MCF 10A (cell line): ENCODE measurements at regions not wholly inside any gene's neighbourhood (a gene's known extent, or its start where the extent isn't known, plus 50 kb on each side); places are given as distances from the start of the nearest gene placed in this dataset.
"Not testable (repeated sequence)": the region's sequence is repeated elsewhere in the genome, so short reads cannot be mapped to it uniquely, and the experiment has no call there.

ENCODE experiments used
- BruUV-seq: library from RNA; stranded (reverse); fragments of 400-500 nt; replicated peaks from 2 replicates; lab custom pipeline; 2021; lab: Mats Ljungman, UMichigan
- CTCF ChIA-PET: fragments of 300-600 bp; sonication (Branson Sonifier 250); formaldehyde crosslinking; extraction: SDS; loops from one replicate; lab custom pipeline; 2021; ENCODE audit warnings: antibody characterized with exemption, inconsistent platforms; lab: Yijun Ruan, JAX
- POLR2A ChIA-PET: fragments of 300-600, 350-650 bp; sonication (Branson Sonifier 250); formaldehyde crosslinking; extraction: SDS; loops from one replicate; lab custom pipeline; 2020; ENCODE audit warnings: antibody characterized with exemption, inconsistent platforms; lab: Yijun Ruan, JAX
- DNase-seq: peaks from one replicate; pipeline ENCODE4 v3.0.0-alpha.2; 2018; ENCODE audit not compliant: unreplicated experiment
- H3K27ac Mint-ChIP-seq: one replicate; pipeline ENCODE4 v1.8.0; 2022; ENCODE audit warnings: mild to moderate bottlenecking, low read depth, mixed read lengths; ENCODE audit not compliant: unreplicated experiment
- H3K27me3 Mint-ChIP-seq: one replicate; pipeline ENCODE4 v1.8.0; 2022; ENCODE audit warnings: mixed read lengths; ENCODE audit not compliant: insufficient read depth, unreplicated experiment
- H3K36me3 Mint-ChIP-seq: one replicate; pipeline ENCODE4 v1.8.0; 2022; ENCODE audit warnings: mild to moderate bottlenecking, moderate library complexity, mixed read lengths; ENCODE audit not compliant: insufficient read depth, unreplicated experiment
- H3K4me1 Mint-ChIP-seq: one replicate; pipeline ENCODE4 v1.8.0; 2022; ENCODE audit warnings: mixed read lengths; ENCODE audit not compliant: insufficient read depth, unreplicated experiment
- H3K4me3 Mint-ChIP-seq: one replicate; pipeline ENCODE4 v1.8.0; 2022; ENCODE audit warnings: mild to moderate bottlenecking, moderate library complexity, mixed read lengths; ENCODE audit not compliant: unreplicated experiment
- H3K9me3 Mint-ChIP-seq: one replicate; pipeline ENCODE4 v1.8.0; 2022; ENCODE audit warnings: mixed read lengths; ENCODE audit not compliant: unreplicated experiment
- CTCF ChIP-seq: fragments of 200-600 bp; IDR thresholded peaks from one replicate; pipeline ENCODE4 v1.8.0; 2022; ENCODE audit warnings: antibody characterized with exemption, mild to moderate bottlenecking; ENCODE audit not compliant: unreplicated experiment
- intact Hi-C: fragments of 100-400 bp; cut with micrococcal nuclease; formaldehyde crosslinking; loops from 2 replicates; pipeline ENCODE4 v1.14.1; 2022

DNA sequence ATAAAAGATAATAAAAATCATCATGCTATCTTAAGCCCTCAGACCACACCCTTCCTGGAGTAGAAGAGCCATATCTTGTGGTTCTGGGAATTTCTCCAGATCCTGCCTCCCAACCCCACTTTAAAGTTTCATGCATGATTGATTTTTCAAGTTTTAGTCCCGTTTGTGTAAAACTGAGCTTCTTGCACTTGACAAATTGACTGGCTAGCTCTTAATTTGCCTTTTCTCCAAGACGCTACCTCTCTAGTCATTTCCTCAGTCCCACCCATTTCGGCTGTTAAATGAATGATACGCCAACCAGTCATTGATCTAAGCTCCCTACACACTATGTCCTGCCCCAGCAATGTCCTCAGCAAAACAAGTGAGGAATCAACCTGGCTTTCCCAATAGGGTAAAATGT is 71.8 kb upstream of the TEAD1 start:
- no peak for DNase-seq
- intact Hi-C loops = no loop called here

GRCh38 chr11:12603143-12604088 is 70.8 kb upstream of the TEAD1 start:
- POLR2A ChIA-PET = interaction anchor here (0.6 kb wide), 1 partner anchor 10 kb away, joined by 3 read pairs; no protein-coding TSS in a partner anchor
- intact Hi-C loops = no loop called here
- Mint-ChIP-seq H3K36me3 (no peaks in the 10 kb centered on the region), H3K9me3 (no peaks in the 10 kb centered on the region), H3K27me3 (no peaks in the 10 kb centered on the region), H3K4me3 (no peak overlapping the region), H3K27ac (no peak overlapping the region), H3K4me1 (peaks cover 10% of the 10 kb centered on the region)
- DNase-seq = no peak
- no peak for TF ChIP-seq CTCF
- CTCF ChIA-PET = interaction anchor here (0.6 to 0.7 kb wide), 2 partner anchors 103 to 215 kb away, joined by 3 read pairs; no protein-coding TSS in a partner anchor
- BruUV-seq = no TSS peak

More for the DNA sequence above, 71.8 kb upstream of the TEAD1 start:
- no peak overlapping the region for H3K27ac Mint-ChIP-seq
- TF ChIP-seq CTCF = no peak
- H3K4me1 Mint-ChIP-seq = peaks cover 12% of the 10 kb centered on the region
- BruUV-seq = no TSS peak
- no peaks in the 10 kb centered on the region for H3K27me3 Mint-ChIP-seq
- ChIA-PET POLR2A (no interaction called here), CTCF (interaction anchor here (0.6 to 0.7 kb wide), 2 partner anchors 77 to 104 kb away, joined by 3 read pairs; no protein-coding TSS in a partner anchor)
- H3K9me3 Mint-ChIP-seq = no peaks in the 10 kb centered on the region
- no peaks in the 10 kb centered on the region for H3K36me3 Mint-ChIP-seq
- no peak overlapping the region for H3K4me3 Mint-ChIP-seq

- H3K4me1 Mint-ChIP-seq = peaks cover 5% of the 10 kb centered on the region
- no peaks in the 10 kb centered on the region for H3K27me3 Mint-ChIP-seq
- H3K27ac Mint-ChIP-seq = no peak overlapping the region
- no peak for DNase-seq
- no TSS peak for BruUV-seq
- intact Hi-C loops = no loop called here
- TF ChIP-seq CTCF = no peak
- H3K36me3 Mint-ChIP-seq = peaks cover under 1% of the 10 kb centered on the region
- ChIA-PET POLR2A (no interaction called here), CTCF (interaction anchor here (0.7 to 1.1 kb wide), 2 partner anchors 17 to 48 kb away, joined by 3 read pairs; no protein-coding TSS in a partner anchor)
- H3K9me3 Mint-ChIP-seq = no peaks in the 10 kb centered on the region
- H3K4me3 Mint-ChIP-seq = no peak overlapping the region
Measured at GRCh38 chr11:12604557-12605153, 69.6 kb upstream of the TEAD1 start.

DNA sequence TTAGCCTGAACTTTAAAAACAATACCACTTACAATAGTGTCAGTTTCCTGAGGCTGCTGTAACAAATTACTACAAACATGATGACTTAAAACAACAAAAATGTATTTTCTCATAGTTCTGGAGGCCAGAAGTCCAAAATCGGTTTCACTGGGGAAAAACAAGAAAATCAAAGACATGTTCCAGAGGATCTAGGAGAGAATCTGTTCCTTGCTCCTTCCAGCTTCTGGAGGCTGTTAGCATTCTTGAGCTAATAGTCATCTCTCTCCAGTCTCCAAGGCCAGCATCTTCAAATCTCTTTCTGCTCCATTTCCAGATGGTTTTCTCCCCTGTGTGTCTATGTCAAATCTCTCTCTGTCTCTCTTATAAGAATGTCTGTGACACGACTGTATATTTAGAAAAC is 67.6 kb upstream of the TEAD1 start:
- no peaks in the 10 kb centered on the region for H3K9me3 Mint-ChIP-seq
- H3K4me1 Mint-ChIP-seq = peaks cover 5% of the 10 kb centered on the region
- DNase-seq = no peak
- intact Hi-C loops = no loop called here
- ChIA-PET POLR2A (interaction anchor here (1.0 to 1.4 kb wide), 2 partner anchors 9 to 11 kb away, joined by 3 to 4 read pairs; no protein-coding TSS in a partner anchor), CTCF (no interaction called here)
- no peaks in the 10 kb centered on the region for H3K27me3 Mint-ChIP-seq
- no TSS peak for BruUV-seq
- no peak overlapping the region for H3K4me3 Mint-ChIP-seq
- H3K36me3 Mint-ChIP-seq = peaks cover 5% of the 10 kb centered on the region
- no peak for TF ChIP-seq CTCF
- H3K27ac Mint-ChIP-seq = no peak overlapping the region

GRCh38 chr11:12608678-12609077 is 65.5 kb upstream of the TEAD1 start:
- BruUV-seq, H3K4me3 Mint-ChIP-seq, intact Hi-C loops, H3K27me3 Mint-ChIP-seq, H3K4me1 Mint-ChIP-seq, CTCF ChIA-PET, H3K9me3 Mint-ChIP-seq, H3K27ac Mint-ChIP-seq, DNase-seq, H3K36me3 Mint-ChIP-seq, POLR2A ChIA-PET: not testable (repeated sequence)
